Activated naive CD4-positive, alpha-beta T cell (primary cell): ENCODE measurements at regions not wholly inside any gene's neighbourhood (a gene's known extent, or its start where the extent isn't known, plus 50 kb on each side); places are given as distances from the start of the nearest gene placed in this dataset.

Experiments
- DNase-seq, 4 experiments: peaks; one replicate each; lab custom pipeline; 2025; lab: John Stamatoyannopoulos, UW

- DNase-seq = no peak
Observed at GRCh38 chr4:11597506-11597905, 168.8 kb upstream of the HS3ST1 start.

GRCh38 chr4:11596989-11597388, 168.3 kb upstream of the HS3ST1 start:
- no peak for DNase-seq

GRCh38 chr4:11593576-11594116, 165.0 kb upstream of the HS3ST1 start:
- DNase-seq = no peak

- DNase-seq = no peak
Observed at GRCh38 chr4:11592276-11592675, 163.6 kb upstream of the HS3ST1 start.

GRCh38 chr4:11590132-11590531, 161.4 kb upstream of the HS3ST1 start:
- no peak for DNase-seq

GRCh38 chr4:11589676-11590075, 161.0 kb upstream of the HS3ST1 start:
- DNase-seq = no peak

GRCh38 chr4:11587797-11588196, 159.1 kb upstream of the HS3ST1 start:
- no peak for DNase-seq

GRCh38 chr4:11585506-11585905, 156.8 kb upstream of the HS3ST1 start:
- DNase-seq = no peak

GRCh38 chr4:11568511-11568910, 139.8 kb upstream of the HS3ST1 start:
- DNase-seq = no peak

GRCh38 chr4:11566444-11567022, 137.8 kb upstream of the HS3ST1 start:
- no peak for DNase-seq

- no peak for DNase-seq
Observed at GRCh38 chr4:11565899-11566298, 137.2 kb upstream of the HS3ST1 start.

GRCh38 chr4:11565213-11565612, 136.5 kb upstream of the HS3ST1 start:
- no peak for DNase-seq

- DNase-seq = no peak
Observed at GRCh38 chr4:11564021-11564420, 135.3 kb upstream of the HS3ST1 start.

- no peak for DNase-seq
Observed at GRCh38 chr4:11549525-11549924, 120.8 kb upstream of the HS3ST1 start.

- no peak for DNase-seq
Observed at GRCh38 chr4:11548597-11549082, 119.9 kb upstream of the HS3ST1 start.

- no peak for DNase-seq
Observed at GRCh38 chr4:11546391-11547175, 117.9 kb upstream of the HS3ST1 start.

GRCh38 chr4:11545651-11546050, 117.0 kb upstream of the HS3ST1 start:
- no peak for DNase-seq

GRCh38 chr4:11544211-11544610, 115.5 kb upstream of the HS3ST1 start:
- no peak for DNase-seq

- no peak for DNase-seq
Observed at GRCh38 chr4:11543706-11544105, 115.0 kb upstream of the HS3ST1 start.

- DNase-seq = no peak
Observed at GRCh38 chr4:11542952-11543351, 114.3 kb upstream of the HS3ST1 start.

GRCh38 chr4:11537846-11538245, 109.2 kb upstream of the HS3ST1 start:
- no peak for DNase-seq

GRCh38 chr4:11535333-11535732, 106.6 kb upstream of the HS3ST1 start:
- no peak for DNase-seq

- DNase-seq = no peak
Observed at GRCh38 chr4:11534623-11535302, 106.1 kb upstream of the HS3ST1 start.
